ENCODE measurements at regions not wholly inside any gene's neighbourhood (a gene's known extent, or its start where the extent isn't known, plus 50 kb on each side); places are given as distances from the start of the nearest gene placed in this dataset.

GRCh38 chr3:117748131-117748530 is 1038.6 kb downstream of the TUSC7 start:
- DNase-seq: no peak

GRCh38 chr3:117750674-117751269 is 1041.2 kb downstream of the TUSC7 start:
- no peak for DNase-seq

GRCh38 chr3:117751651-117752050 is 1042.1 kb downstream of the TUSC7 start:
- DNase-seq: no peak

GRCh38 chr3:117752984-117753717 is 1043.6 kb downstream of the TUSC7 start:
- no peak for DNase-seq

- DNase-seq: no peak
These were observed 1044.5 kb downstream of the TUSC7 start for GRCh38 chr3:117754058-117754457.

GRCh38 chr3:117754841-117755240 is 1045.3 kb downstream of the TUSC7 start:
- DNase-seq: no peak

GRCh38 chr3:117756563-117756962 is 1047.0 kb downstream of the TUSC7 start:
- DNase-seq: no peak

GRCh38 chr3:117761703-117762620 is 1052.4 kb downstream of the TUSC7 start:
- DNase-seq: no peak

- DNase-seq: no peak
These were observed 1053.0 kb downstream of the TUSC7 start for GRCh38 chr3:117762621-117763037.

- DNase-seq: no peak
These were observed 1054.0 kb downstream of the TUSC7 start for GRCh38 chr3:117763561-117763960.

GRCh38 chr3:117768581-117768980 is 1059.0 kb downstream of the TUSC7 start:
- DNase-seq: no peak

GRCh38 chr3:117774130-117774529 is 1064.6 kb downstream of the TUSC7 start:
- DNase-seq: no peak

GRCh38 chr3:117786349-117786748 is 1076.8 kb downstream of the TUSC7 start:
- no peak for DNase-seq

- peak; percentile 63 for DNase-seq
These were observed 1078.5 kb downstream of the TUSC7 start for GRCh38 chr3:117788061-117788460.

GRCh38 chr3:117788506-117788905 is 1078.9 kb downstream of the TUSC7 start:
- no peak for DNase-seq

- no peak for DNase-seq
These were observed 1080.8 kb downstream of the TUSC7 start for GRCh38 chr3:117790235-117790987.

GRCh38 chr3:117793622-117794265 is 1084.2 kb downstream of the TUSC7 start:
- no peak for DNase-seq

GRCh38 chr3:117798221-117798620 is 1088.6 kb downstream of the TUSC7 start:
- DNase-seq: no peak

- DNase-seq: no peak
These were observed 1089.3 kb downstream of the TUSC7 start for GRCh38 chr3:117798687-117799386.

- no peak for DNase-seq
These were observed 1089.8 kb downstream of the TUSC7 start for GRCh38 chr3:117799387-117799735.

- no peak for DNase-seq
These were observed 1092.3 kb downstream of the TUSC7 start for GRCh38 chr3:117801912-117802239.
